ENCODE measurements at regions not wholly inside any gene's neighbourhood (a gene's known extent, or its start where the extent isn't known, plus 50 kb on each side); places are given as distances from the start of the nearest gene placed in this dataset.
"Not testable (repeated sequence)": the region's sequence is repeated elsewhere in the genome, so short reads cannot be mapped to it uniquely, and the experiment has no call there.

DNA sequence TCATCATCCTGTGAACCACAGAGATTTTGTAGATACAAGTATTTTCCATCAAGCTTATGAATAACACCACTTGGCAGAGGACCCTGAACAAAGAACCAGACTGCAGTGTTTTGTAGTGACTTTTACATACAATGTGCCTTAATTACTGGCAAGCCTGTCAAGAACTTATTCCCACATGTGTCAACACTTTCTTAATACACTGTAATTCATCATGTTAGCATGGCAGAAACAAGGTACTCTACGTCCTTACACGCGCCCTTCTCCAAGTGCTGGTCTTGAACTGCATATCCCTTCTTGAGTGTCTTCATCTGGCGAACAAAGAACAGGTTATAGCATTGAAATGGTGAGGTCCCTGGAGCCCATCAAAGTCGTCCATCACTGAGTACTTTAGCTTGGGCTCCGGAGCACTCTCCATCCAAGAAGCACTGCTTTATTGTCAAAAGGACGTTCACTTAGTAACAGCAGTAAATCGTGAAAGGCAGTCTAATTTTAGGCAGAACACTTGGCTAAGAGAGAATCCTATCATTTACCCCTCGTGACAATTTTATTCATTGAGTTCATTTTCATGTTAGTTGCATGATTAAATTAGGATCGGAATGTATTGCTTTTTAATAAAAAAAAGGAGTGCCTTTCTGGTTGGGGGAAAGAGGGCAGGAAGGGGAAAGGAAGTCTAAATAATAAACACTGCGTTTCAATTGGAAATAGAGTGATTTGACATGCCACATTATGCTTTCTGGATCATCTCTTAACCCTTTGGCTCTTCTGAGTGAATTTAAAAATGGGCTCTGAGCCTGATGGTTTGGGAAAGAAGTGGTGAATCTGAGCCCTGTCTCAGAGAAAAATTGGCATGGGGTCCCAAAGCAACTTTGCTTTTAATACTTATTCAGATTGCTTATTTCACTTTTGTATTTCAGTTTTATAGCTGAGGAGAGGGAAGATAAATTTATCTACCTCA is 376.1 kb downstream of the DLEU7 start:
- H3K4me1 Mint-ChIP-seq (ENCODE audit: low read depth, unreplicated experiment), result no peaks in the 10 kb centered on the region
- FAIRE-seq, result no peak
- no peak overlapping the region for H3K4me2 ChIP-seq (ENCODE audit: low read length)

DNA sequence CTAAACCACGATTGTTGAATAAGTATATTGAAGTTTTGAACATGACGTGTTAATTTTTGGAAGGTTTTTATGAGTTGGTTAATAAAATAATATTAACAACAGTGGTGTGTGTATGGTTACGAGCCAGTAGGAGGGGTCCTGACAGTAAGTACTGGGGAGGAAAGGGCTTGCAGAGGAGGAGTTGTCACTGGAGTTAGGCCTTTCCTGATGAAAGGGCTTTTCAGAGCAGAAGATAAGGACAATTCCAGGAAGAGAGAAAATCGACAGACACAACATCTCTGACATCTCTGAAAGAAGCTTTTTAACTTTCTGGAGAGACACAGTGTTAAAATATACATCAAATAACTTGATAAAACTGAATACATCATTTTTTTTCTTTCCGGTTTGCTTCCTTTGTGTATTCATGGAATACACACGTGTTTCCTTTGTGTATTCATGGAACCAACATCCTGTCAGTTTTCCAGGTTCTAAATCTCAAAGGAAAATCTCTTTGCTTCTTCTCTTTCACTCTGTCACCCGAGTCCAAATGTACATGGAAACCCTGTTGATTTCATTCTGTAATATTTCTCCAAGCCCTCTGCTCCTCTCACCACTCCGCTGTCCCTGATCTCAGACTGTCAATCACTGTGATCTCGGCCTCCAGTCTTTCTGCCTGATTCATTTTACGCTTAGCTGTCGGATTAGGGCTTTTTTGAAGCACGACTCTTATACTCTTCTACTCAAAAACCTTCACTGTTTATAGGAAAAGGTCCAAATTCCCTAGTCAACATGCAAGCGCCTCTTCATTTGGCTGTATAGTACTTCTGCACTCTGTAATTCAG is 374.4 kb downstream of the DLEU7 start:
- TF ChIP-seq, protein P1, sequence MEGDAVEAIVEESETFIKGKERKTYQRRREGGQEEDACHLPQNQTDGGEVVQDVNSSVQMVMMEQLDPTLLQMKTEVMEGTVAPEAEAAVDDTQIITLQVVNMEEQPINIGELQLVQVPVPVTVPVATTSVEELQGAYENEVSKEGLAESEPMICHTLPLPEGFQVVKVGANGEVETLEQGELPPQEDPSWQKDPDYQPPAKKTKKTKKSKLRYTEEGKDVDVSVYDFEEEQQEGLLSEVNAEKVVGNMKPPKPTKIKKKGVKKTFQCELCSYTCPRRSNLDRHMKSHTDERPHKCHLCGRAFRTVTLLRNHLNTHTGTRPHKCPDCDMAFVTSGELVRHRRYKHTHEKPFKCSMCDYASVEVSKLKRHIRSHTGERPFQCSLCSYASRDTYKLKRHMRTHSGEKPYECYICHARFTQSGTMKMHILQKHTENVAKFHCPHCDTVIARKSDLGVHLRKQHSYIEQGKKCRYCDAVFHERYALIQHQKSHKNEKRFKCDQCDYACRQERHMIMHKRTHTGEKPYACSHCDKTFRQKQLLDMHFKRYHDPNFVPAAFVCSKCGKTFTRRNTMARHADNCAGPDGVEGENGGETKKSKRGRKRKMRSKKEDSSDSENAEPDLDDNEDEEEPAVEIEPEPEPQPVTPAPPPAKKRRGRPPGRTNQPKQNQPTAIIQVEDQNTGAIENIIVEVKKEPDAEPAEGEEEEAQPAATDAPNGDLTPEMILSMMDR (IDR thresholded peaks at IDR 0.05; ENCODE audit: insufficient read depth, low read depth, low read length), result no peak
- no peak for TF ChIP-seq EZH2 (IDR thresholded peaks at IDR 0.05; ENCODE audit: insufficient read depth, low read length)
- Histone ChIP-seq H3K4me3 (ENCODE audit: insufficient read depth, low read depth, low read length) (no peak overlapping the region), H3K27ac (ENCODE audit: low read depth, low read length) (no peak overlapping the region), H3K36me3 (ENCODE audit: insufficient read depth, low read length) (no peaks in the 10 kb centered on the region), H3K4me2 (ENCODE audit: low read length) (no peak overlapping the region), H3K9me3 (ENCODE audit: insufficient read depth, low read depth, low read length) (no peaks in the 10 kb centered on the region), H3K9ac (ENCODE audit: low read length) (no peak overlapping the region), H4K20me1 (ENCODE audit: insufficient read depth, low read length) (no peaks in the 10 kb centered on the region), H3K4me1 (ENCODE audit: insufficient read depth, low read length) (no peaks in the 10 kb centered on the region), H3K79me2 (ENCODE audit: insufficient read depth, low read length) (no peaks in the 10 kb centered on the region), H3K27me3 (ENCODE audit: insufficient read depth, low read length) (no peaks in the 10 kb centered on the region), H2AFZ (ENCODE audit: low read depth, low read length) (no peak overlapping the region)
- Mint-ChIP-seq H3K27ac (ENCODE audit: unreplicated experiment) (no peak overlapping the region), H3K27me3 (ENCODE audit: low read depth, unreplicated experiment) (no peaks in the 10 kb centered on the region), H3K9me3 (ENCODE audit: unreplicated experiment) (peaks cover 2% of the 10 kb centered on the region), H3K36me3 (ENCODE audit: low read depth, unreplicated experiment) (no peaks in the 10 kb centered on the region), H3K4me3 (ENCODE audit: unreplicated experiment) (no peak overlapping the region), H3K4me1 (ENCODE audit: low read depth, unreplicated experiment) (no peaks in the 10 kb centered on the region)
- DNase-seq (ENCODE audit: low read depth), result no peak
- no peak for FAIRE-seq

More for the DNA sequence above, 376.1 kb downstream of the DLEU7 start:
- no peaks in the 10 kb centered on the region for H3K36me3 ChIP-seq (ENCODE audit: insufficient read depth, low read length)
- H3K27ac ChIP-seq (ENCODE audit: low read depth, low read length), result no peak overlapping the region
- H2AFZ ChIP-seq (ENCODE audit: low read depth, low read length), result no peak overlapping the region
- Mint-ChIP-seq H3K27me3 (ENCODE audit: low read depth, unreplicated experiment) (no peaks in the 10 kb centered on the region), H3K27ac (ENCODE audit: unreplicated experiment) (no peak overlapping the region), H3K36me3 (ENCODE audit: low read depth, unreplicated experiment) (no peaks in the 10 kb centered on the region), H3K4me3 (ENCODE audit: unreplicated experiment) (no peak overlapping the region), H3K9me3 (ENCODE audit: unreplicated experiment) (peaks cover 2% of the 10 kb centered on the region)
- no peak overlapping the region for H3K4me3 ChIP-seq (ENCODE audit: insufficient read depth, low read depth, low read length)
- no peak overlapping the region for H3K9ac ChIP-seq (ENCODE audit: low read length)
- no peaks in the 10 kb centered on the region for H3K79me2 ChIP-seq (ENCODE audit: insufficient read depth, low read length)
- H4K20me1 ChIP-seq (ENCODE audit: insufficient read depth, low read length), result no peaks in the 10 kb centered on the region
- no peaks in the 10 kb centered on the region for H3K27me3 ChIP-seq (ENCODE audit: insufficient read depth, low read length)
- no peaks in the 10 kb centered on the region for H3K4me1 ChIP-seq (ENCODE audit: insufficient read depth, low read length)
- H3K9me3 ChIP-seq (ENCODE audit: insufficient read depth, low read depth, low read length), result no peaks in the 10 kb centered on the region
- DNase-seq (ENCODE audit: low read depth), result no peak
- TF ChIP-seq EZH2 (IDR thresholded peaks at IDR 0.05; ENCODE audit: insufficient read depth, low read length), result no peak
- TF ChIP-seq, protein P1 (IDR thresholded peaks at IDR 0.05; ENCODE audit: insufficient read depth, low read depth, low read length), result no peak

DNA sequence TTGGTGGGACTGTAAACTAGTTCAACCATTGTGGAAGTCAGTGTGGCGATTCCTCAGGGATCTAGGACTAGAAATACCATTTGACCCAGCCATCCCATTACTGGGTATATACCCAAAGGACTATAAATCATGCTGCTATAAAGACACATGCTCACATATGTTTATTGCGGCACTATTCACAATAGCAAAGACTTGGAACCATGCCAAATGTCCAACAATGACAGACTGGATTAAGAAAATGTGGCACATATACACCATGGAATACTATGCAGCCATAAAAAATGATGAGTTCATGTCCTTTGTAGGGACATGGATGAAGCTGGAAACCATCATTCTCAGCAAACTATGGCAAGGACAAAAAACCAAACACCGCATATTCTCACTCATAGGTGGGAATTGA is 370.4 kb downstream of the DLEU7 start:
- not testable (repeated sequence) for H4K20me1 ChIP-seq (ENCODE audit: insufficient read depth, low read length); H2AFZ ChIP-seq (ENCODE audit: low read depth, low read length); H3K4me3 ChIP-seq (ENCODE audit: insufficient read depth, low read depth, low read length); H3K4me2 ChIP-seq (ENCODE audit: low read length); H3K9ac ChIP-seq (ENCODE audit: low read length); FAIRE-seq; H3K9me3 Mint-ChIP-seq (ENCODE audit: unreplicated experiment); H3K27me3 Mint-ChIP-seq (ENCODE audit: low read depth, unreplicated experiment); H3K9me3 ChIP-seq (ENCODE audit: insufficient read depth, low read depth, low read length); H3K36me3 Mint-ChIP-seq (ENCODE audit: low read depth, unreplicated experiment); H3K4me1 Mint-ChIP-seq (ENCODE audit: low read depth, unreplicated experiment); H3K79me2 ChIP-seq (ENCODE audit: insufficient read depth, low read length); H3K27ac ChIP-seq (ENCODE audit: low read depth, low read length); DNase-seq (ENCODE audit: low read depth); H3K4me1 ChIP-seq (ENCODE audit: insufficient read depth, low read length); H3K27me3 ChIP-seq (ENCODE audit: insufficient read depth, low read length); H3K36me3 ChIP-seq (ENCODE audit: insufficient read depth, low read length); H3K27ac Mint-ChIP-seq (ENCODE audit: unreplicated experiment); H3K4me3 Mint-ChIP-seq (ENCODE audit: unreplicated experiment)

Measured in astrocyte (in vitro differentiated cells and primary cell).